Muscle of arm (tissue), 1 donor: ENCODE measurements at regions not wholly inside any gene's neighbourhood (a gene's known extent, or its start where the extent isn't known, plus 50 kb on each side); places are given as distances from the start of the nearest gene placed in this dataset.

Experiments
- DNase-seq: peaks from one replicate; pipeline ENCODE4 v3.0.0-alpha.2; 2013

DNA sequence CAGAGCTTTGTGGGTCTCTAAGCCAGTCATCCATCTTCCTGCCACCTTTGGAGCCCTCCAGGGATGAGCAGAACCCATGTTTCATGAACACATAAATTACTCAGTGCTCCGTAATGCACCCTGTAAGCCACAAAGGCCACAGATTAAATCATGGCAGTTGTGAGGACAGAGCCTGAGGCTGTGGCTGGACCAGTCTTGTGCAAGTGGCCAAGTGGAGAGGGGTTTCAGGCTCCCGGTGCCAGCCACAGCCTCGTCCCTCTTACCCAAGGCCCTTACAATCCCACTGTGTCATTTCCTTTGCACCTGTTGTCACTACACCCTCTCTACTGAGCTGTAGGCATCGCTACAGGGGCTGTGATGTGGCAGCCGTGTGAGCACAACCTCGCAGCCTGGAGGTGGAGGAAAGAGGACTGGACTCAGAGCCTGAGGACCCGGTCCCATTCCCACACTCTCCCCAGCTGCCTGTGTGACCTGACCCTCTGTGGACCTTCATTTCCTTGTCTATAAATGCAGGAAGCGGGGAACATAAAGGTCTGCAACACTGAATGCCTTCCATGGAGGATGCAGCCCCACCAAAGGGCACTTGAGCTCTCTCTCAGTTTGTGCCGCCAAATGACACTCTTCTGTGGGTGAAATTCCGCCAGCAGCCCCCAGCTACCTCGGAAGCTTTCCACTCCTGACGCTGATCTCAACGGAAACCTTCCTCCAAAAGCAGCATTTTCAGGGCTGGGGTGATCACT, 792.0 kb downstream of the UQCRFS1 start:
- no peak for DNase-seq

DNA sequence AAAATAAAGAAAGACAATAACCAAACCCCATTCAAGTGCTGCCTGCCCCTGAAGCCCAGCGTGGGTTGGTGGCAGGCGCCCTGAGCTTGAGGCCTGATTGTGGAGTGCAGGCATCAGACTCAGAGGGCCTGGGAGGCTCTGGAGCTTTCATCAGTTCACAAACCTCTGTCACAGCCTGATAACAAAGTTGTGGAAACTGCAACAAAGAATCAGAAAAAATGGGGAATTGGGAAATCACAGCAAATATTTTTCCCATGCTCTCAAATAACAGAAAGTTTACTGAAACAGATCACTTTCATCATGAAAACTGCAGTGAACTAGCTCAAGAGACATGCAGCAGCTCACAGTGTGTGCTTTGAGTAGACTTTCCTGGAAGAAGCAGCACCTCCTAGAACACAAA, 793.6 kb downstream of the UQCRFS1 start:
- no peak for DNase-seq

DNA sequence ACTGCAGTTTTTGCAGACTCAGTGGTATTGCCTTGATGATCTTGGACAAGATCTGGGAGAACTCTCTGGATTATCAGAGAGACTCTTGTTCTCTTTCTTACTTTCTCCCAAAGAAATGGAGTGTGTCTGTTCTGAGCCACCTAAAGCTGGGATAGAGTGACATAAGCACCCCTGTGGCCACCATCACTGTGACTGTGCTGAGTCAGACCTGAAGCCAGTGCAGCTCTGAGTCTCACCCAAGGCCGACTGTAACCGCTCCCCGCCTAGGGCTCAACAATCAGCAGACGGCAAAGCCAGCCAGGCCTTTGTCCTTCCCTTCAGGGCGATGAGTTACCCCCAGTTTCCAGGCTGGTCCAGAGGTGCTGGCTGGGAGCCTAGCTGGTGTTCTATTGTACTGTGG, 795.6 kb downstream of the UQCRFS1 start:
- no peak for DNase-seq

DNA sequence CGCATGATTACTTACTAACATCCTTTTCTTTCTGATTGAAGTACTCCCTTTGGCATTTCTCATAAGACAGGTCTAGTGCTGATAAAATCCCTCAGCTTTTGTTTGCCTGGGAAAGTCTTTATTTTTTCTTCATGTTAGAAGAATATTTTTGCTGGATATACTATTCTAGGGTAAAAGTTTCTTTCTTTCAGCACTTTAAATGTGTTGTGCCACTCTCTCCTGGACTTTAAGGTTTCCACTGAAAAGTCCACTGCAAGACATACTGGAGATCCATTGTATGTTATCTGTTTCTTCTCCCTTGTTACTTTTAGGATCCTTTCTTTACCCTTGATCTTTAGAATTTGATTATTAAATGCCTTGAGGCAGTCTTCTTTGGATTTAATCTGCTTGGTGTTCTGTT, 796.7 kb downstream of the UQCRFS1 start:
- no peak for DNase-seq

DNA sequence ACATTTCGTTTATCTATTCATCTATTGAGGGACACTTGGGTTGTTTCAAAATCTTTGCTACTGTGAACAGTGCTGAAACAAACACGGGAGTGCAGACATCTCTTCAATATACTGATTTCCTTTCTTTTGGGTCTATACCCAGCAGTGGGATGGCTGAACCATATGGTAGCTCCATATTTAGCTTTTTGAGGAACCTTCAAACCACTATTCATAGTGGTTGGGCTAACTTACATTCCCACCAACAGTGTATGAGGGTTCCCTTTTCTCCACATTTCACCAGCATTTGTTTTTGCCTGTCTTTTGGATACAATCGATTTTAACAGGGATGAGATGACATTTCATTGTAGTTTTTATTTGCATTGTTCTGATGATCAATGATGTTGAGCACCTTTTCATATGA, 798.2 kb downstream of the UQCRFS1 start:
- no peak for DNase-seq

DNA sequence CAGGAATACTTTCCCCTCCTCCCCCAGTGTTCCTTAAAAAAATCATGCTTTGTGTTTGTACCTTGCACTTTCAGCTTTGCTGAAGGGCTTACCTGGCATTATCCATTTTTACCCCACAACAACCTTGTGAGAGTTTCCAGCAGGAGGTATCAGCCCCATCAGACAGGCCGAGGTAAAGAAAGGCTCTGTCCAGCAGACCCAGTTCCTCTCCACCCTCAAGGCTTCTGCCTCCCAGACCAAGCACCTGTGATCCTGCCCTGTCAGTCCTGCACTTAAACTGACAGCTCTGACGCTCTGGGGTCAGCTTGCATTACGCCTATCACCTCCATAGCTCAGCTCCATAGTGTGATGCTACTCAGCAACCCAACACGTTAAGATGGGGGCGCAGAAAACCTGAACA, 803.1 kb downstream of the UQCRFS1 start:
- no peak for DNase-seq

DNA sequence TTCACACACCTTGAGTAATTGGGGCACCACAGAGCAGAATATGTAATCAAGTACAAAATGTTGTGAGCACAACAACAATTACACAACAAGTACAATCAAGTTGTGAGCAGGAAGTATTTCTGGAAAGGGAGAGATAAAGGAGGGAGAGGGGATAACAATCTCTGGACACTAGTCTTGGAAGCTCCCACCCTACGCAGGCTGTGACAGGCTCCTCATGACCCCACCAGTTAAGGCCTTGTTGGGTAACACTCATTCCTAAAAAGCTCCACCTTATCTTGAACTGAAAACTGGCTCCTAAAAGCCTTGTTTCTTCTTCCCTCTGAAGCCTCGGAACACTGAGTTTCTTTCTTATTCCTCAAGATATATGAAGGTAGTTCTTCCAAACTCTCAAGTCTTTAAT, 806.0 kb downstream of the UQCRFS1 start:
- no peak for DNase-seq

DNA sequence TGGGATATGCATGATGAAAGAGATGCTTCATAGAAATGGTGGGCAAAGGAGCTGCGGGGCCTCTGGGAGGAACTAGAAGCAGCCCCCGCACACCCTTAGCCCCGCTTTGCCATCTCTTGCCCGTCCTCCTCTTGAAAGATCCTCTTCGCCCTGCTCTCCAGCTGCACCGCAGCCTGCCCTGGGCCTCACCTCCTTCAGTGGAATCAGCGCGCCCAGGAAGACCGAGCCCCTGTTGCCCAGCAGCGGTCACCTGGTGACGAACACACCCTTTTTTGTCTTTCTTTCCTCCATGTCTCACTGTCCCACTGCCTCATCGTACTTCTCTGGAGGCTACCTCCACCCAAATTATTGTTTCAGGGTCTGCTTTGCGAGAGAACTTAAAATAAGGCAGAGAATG, 807.6 kb downstream of the UQCRFS1 start:
- DNase-seq, result no peak

DNA sequence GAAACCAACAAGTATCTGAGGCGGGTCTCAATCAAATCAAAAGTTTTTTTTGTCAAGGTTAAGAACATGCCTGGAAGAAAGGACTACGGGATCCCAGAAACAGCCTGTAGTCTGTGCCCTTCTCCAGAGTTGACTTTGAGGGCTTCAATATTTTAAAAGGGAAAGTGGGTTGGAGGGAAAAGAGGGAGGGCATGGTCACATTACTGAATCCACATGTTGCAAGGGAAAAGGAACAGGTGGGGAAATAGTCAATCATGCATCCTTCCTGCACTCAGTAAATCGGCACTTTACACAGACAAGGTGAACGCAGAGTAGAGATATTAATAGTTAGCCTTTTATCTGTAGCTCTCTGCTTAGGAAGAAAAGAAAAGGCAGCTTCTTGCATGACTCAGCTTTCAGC, 808.5 kb downstream of the UQCRFS1 start:
- DNase-seq, result no peak

DNA sequence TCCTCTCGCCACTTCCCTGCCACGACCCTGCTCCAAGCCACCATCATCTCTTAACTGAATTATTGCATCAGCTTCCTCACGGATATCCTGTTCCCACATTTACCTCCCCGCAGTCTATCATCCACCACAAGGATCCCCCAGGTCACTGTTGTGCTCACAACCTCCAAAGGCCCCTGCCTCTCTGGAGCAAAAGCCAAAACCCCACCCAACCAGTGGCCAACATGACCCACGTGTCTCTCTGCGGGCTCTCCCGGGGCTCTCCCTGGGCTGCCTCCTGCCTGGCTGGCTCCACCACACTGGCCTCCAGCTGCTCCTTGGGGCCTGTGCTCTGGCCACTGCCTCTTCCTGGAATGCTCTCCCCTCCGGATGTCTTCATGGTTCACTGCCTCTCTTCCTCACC, 809.3 kb downstream of the UQCRFS1 start:
- DNase-seq, result no peak

DNA sequence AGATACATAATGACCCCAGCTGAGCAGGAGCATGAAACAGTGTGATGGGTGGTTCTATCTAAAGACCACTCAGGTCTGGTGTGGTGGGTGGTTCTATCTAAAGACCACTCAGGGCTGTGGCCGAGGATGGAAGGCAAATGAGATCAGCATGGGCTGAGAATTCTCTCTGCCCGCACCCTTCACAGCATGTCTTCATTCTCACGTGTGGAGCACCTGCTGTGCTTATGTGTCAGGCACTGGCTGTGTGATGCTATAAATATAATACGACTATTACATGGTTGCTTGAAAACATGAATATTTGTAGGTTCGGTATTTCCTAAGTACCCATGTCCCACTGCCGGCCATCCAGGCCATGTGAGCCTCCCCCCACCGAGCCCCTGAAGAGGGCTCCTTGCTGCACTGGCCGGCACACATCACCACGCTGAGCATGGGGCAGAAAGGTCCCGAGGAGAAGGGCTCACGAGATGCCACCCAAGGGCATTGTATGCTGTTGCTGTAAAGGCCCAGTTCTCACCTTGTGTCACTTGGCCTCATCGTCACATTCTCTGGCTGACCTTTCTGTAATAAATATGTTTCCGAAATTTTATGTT, 810.2 kb downstream of the UQCRFS1 start:
- no peak for DNase-seq

DNA sequence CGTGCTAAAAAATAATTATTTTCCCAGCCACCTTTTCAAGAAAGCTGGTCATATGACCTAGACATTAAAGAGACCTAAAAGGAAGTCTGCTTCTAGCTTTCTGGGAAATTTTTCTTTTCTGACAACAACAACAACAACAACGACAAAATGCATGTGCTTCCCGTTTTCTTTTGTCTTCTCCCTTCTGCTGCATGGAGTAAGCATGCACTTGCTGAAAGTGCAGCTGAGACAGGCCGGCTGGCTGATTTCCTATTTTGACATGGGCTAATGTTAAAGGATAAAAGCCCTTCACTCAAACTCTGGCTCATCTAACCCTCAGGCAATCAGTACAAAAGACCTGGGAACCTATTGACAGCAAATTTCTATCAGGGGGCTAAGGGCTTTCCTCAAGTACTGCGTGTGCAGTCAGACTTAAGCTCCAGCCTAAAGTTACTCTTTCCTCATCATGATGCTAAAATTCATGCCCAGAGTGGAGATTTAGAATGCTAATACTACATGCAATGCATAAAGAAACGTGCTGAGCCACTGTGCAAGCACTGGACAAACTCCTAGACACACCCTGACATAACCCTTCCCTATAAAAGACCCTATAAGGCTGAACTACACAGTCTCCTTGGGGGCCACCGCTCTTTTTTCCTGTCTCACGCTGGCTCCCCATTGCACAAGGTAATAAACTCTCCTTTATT, 811.1 kb downstream of the UQCRFS1 start:
- DNase-seq, result no peak

DNA sequence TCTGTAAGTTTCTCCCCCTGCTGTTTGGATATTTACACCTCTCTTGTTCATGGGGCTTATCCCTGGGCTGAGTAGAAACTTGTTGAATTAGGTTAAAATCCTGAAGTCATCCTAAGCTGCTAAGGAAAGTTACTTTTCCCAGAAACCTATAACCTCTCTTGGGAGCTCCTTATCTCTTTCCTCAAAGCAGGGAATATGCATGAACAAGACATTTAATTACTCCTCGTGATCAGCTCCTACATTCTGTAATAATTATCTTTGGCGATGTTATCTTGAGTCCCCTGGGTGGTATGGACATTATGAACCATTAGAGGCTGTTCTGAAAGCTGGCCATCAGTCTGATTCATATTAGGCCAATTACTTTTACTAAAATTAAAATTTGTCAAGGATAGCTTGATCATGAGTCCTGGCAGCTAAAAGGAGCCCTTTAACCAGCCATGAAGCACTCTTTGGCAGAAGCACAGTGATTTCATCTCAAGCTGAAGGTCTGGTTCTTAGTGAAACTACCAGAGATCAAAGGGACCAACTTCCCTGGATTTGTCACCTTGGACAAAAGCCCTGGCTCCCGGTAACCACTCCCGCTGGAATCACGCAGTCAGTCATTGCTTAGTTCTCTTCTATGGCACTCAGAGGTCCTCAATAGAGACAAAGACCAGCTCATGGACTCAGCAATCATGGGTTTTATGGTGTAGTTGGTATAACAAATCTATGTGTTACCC, 811.8 kb downstream of the UQCRFS1 start:
- no peak for DNase-seq

DNA sequence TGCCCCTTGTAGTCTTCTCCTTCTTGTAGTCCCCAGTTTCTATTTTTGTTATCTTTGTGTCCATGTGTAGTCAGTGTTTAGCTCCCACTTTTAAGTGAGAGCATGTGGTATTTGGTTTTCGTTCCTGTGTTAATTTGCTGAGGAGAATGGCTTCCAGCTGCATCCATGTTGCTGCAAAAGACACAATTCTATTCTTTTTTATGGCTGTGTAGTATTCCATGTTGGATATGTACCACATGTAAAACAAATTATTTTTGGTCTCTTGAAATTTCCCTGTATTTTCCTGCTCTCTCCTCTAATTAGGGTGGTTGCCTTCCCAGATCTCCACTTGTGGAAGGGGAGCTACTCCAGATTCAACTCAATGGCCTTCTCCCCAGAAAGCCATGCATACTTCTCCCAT, 813.8 kb downstream of the UQCRFS1 start:
- no peak for DNase-seq

DNA sequence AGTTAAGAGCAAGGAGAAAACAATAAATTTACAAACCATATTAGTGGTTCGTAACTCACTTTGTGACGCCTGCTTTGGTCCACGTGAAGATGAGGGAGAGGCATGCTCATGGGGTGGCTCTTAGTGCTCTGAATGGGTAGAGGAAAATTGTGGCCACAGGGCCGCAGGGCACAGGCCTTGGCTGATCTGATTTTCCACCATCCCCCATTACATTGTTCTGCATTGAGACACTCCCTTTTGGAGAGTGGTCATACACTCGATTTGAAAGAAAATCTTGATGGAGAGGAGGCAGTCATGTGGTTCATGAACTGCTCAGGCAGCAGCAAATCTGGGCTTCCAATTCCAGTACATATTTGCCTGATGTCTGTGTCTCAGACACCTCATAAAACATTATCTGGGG, 815.2 kb downstream of the UQCRFS1 start:
- DNase-seq, result no peak

DNA sequence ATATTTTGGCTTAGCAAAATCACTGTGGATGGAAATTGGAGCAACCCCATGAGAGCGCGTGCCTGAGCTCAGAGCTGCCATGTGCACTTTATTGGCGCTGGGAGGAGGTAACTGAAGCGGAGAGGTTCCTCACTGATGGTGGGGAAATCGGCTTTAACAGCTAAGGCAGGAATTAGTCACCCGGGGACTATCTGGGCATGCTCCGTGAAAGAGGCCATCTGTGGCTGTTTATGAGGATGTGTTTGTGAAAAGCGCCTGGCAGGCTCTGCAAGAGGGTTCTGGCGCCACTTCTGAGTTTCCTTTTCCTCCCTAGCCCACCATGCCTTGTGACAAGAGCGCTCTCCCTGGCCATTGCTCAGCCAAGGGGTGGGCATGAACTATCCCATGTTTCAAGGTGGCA, 815.6 kb downstream of the UQCRFS1 start:
- no peak for DNase-seq

DNA sequence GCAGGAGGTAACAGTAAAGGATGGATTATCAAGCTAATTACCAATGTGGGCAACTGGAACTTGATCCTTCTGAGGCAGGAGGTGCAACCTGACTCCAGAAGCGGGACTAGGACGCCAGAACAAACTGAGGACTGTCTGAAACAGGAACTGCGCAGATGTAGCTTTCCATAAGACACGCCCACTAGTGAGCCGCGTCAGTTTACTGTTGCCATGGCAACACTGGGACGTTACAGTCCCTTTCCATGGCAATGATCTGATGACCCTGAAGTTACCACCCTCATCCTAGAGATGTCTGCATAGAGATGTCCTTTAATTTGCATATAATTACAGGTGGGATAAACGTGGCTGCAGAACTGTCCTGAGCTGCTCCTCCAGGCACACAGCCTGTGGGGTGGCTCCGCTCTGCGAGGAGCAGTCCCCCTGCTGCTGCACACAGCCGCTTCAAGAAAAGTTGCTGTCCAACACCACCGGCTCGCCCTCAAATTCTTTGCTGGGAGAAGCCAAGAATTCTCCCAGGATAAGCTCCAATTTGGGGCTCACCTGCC, 816.6 kb downstream of the UQCRFS1 start:
- DNase-seq, result no peak

DNA sequence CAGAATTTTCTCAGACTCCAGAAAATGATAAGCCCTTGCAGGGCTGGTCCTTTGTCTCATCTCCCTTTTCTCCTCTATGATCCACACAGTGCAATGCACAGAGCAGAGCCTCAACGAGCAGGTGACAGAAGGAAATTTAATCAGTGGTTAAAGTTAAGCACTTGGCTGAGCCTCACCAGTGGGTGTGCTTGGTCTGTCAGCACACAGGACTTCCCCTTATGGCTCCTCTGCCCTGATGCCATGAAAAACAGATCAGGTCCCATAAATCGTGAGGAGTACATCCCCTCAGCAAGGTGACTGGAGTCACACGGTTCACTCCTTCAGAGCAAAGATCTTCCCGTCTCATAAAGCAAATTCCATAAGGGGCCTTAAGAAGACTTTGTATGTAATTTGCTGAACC, 818.2 kb downstream of the UQCRFS1 start:
- DNase-seq, result no peak

DNA sequence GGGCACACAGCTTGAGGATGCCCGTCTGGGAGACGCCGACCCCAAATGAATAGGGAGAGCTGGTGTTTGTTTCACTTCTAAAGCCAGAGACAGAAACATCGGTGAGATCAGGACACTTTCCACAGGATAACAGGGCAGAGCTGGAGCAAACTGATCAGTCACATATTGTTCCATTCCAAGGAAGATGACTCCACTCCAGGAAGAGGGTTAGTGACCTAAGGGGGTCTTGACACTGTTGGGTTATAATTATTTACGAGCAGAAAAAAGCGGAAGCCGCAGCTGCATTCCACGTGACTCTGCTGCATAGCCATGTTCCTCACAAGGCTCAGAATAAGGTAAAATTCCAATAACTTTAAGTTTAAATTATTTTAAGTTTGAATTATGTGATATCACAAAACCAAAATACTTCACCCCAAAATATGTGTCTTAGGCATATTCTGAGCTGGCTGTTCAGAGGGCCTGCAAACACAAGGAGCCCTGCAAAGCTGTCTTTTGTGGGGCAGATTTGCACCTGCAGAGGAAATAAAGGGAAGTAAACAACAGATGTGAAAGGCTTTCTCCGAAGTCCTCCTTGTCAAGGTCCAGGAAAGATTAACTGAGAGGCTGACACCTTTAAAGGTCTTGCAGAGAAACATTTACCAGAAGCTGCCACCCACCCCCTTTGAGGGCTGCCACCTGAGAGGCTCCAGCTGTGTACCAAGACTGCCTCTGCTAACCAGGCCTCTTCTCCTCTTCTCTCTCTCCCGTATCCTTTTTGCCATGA, 819.2 kb downstream of the UQCRFS1 start:
- no peak for DNase-seq

DNA sequence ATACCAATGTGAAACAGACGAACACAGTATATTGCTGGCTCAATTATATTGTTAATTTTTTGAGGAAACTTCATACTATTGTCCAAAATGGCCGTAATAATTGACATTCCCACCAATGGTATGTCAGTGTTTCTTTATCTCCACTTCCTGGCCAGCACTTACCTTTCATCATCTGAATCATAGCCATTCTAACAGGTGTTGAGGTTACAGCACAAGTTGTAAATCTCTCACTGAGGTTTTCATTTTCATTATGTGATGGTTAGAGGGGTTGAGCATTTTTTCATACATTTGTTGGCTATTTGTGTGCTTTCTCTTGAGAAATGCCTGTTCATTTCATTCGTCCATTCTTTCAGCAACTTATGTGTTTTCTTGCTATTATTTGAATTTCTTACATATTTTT, 824.0 kb downstream of the UQCRFS1 start:
- DNase-seq, result no peak

DNA sequence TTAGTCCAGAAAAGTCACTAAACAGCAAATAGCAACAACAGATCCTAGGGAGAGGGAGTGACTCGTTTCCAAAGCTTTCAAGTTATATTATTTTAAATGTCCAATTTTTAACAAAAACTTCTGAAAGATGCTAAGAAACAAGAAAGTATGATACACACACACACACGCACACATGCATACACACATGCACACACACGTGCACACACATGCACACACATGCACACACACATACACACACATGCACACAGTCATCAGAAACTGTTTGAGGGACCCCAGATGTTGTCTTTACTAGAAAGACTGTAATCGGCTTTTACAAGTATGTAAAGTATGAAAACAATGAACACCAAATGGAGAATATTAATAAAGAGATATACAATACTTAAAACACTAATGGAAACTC, 825.4 kb downstream of the UQCRFS1 start:
- no peak for DNase-seq

DNA sequence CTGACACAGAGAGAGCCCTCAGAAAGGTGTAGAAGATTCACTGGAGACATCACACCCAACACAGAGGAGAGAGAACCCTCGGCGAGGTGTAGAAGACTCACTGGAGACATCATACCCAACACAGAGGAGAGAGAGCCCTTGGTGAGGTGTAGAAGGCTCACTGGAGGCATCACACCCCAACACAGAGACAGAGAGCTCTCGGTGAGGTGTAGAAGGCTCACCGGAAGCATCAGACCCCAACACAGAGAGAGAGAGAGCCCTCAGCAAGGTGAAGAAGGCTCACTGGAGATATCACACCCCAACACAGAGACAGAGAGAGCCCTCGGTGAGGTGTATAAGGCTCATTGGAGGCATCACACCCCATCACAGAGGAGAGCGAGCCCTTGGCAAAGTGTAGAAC, 826.5 kb downstream of the UQCRFS1 start:
- no peak for DNase-seq
